Fibroblast of lung (primary cell): ENCODE measurements at regions not wholly inside any gene's neighbourhood (a gene's known extent, or its start where the extent isn't known, plus 50 kb on each side); places are given as distances from the start of the nearest gene placed in this dataset.
"Not testable (repeated sequence)": the region's sequence is repeated elsewhere in the genome, so short reads cannot be mapped to it uniquely, and the experiment has no call there.

ENCODE experiments used
- DNase-seq, 2 donors: peaks; one replicate each; pipeline versions ENCODE4 v3.0.0 to v3.0.0-alpha.2; 2010; ENCODE audit warnings: low read depth in 2 of 2
- H2AFZ ChIP-seq: 2 replicates; pipeline ENCODE4 v1.5.1; 2012; ENCODE audit warnings: low read length, control low read depth, inconsistent platforms
- H3K27ac ChIP-seq: 2 replicates; pipeline ENCODE4 v1.5.1; 2011; ENCODE audit warnings: low read length, control low read depth; ENCODE audit not compliant: insufficient read depth
- H3K27me3 ChIP-seq: 2 replicates; pipeline ENCODE4 v1.5.1; 2011; ENCODE audit warnings: mild to moderate bottlenecking, low read length; ENCODE audit not compliant: control insufficient read depth, insufficient read depth
- H3K36me3 ChIP-seq: 2 replicates; pipeline ENCODE4 v1.5.1; 2011; ENCODE audit warnings: low read length; ENCODE audit not compliant: control insufficient read depth, insufficient read depth
- H3K4me1 ChIP-seq: 2 replicates; pipeline ENCODE4 v1.5.1; 2011; ENCODE audit warnings: low read length; ENCODE audit not compliant: control insufficient read depth, insufficient read depth; ENCODE audit errors: extremely low read depth
- H3K4me2 ChIP-seq: 2 replicates; pipeline ENCODE4 v1.5.1; 2011; ENCODE audit warnings: low read length, control low read depth; ENCODE audit not compliant: insufficient read depth; ENCODE audit errors: extremely low read depth
- H3K4me3 ChIP-seq, 4 experiments: fragments of 200-600 bp in 1 of 4; sonication (generic) in 1 of 4; replicated peaks in 1 of 4; 2 replicates each; pipeline ENCODE4 v1.5.1; 2011 to 2016; ENCODE audit warnings: low read length in 4 of 4, low read depth in 3 of 4, mild to moderate bottlenecking in 3 of 4, control low read depth in 2 of 4, inconsistent platforms in 1 of 4, mixed read lengths in 1 of 4; ENCODE audit not compliant: insufficient read depth in 1 of 4; ENCODE audit errors: control extremely low read depth in 1 of 4
- H3K79me2 ChIP-seq: 2 replicates; pipeline ENCODE4 v1.5.1; 2012; ENCODE audit warnings: mild to moderate bottlenecking, low read length, inconsistent platforms; ENCODE audit not compliant: control insufficient read depth, insufficient read depth
- H3K9ac ChIP-seq: 2 replicates; pipeline ENCODE4 v1.5.1; 2011; ENCODE audit warnings: mild to moderate bottlenecking, low read length, control low read depth; ENCODE audit not compliant: insufficient read depth
- H3K9me3 ChIP-seq: 2 replicates; pipeline ENCODE4 v1.5.1; 2012; ENCODE audit warnings: low read depth, low read length; ENCODE audit not compliant: control insufficient read depth, insufficient read depth
- H4K20me1 ChIP-seq: 2 replicates; pipeline ENCODE4 v1.5.1; 2011; ENCODE audit warnings: low read length; ENCODE audit not compliant: control insufficient read depth, insufficient read depth; ENCODE audit errors: extremely low read depth
- CTCF ChIP-seq, 2 donors: IDR thresholded peaks in 1 of 2; conservative IDR thresholded peaks in 1 of 2; 1 replicate in 1 of 2; 2 replicates in 1 of 2; pipeline ENCODE4 v1.5.1; 2011 to 2012; ENCODE audit warnings: low read length in 2 of 2, control low read depth in 1 of 2, inconsistent platforms in 1 of 2, low read depth in 1 of 2, mild to moderate bottlenecking in 1 of 2
- EZH2 ChIP-seq: IDR thresholded peaks from 2 replicates; pipeline ENCODE4 v1.5.1; 2012; ENCODE audit warnings: low read length, control low read depth, mild to moderate bottlenecking; ENCODE audit errors: missing control alignments

- no peaks in the 10 kb centered on the region for H3K9me3 ChIP-seq
- no peak overlapping the region for H3K27ac ChIP-seq
- no peak overlapping the region for H3K9ac ChIP-seq
- no peaks in the 10 kb centered on the region for H3K79me2 ChIP-seq
- DNase-seq: no peak
- H2AFZ ChIP-seq: no peak overlapping the region
- TF ChIP-seq EZH2: no peak
- TF ChIP-seq CTCF (conservative IDR thresholded peaks at IDR 0.05 in 1 of 2, IDR thresholded peaks at IDR 0.05 in 1 of 2; ENCODE audit: low read depth in 1 of 2, low read length in 2 of 2): no peak
- no peaks in the 10 kb centered on the region for H3K36me3 ChIP-seq
- no peak overlapping the region for H3K4me2 ChIP-seq
- no peaks in the 10 kb centered on the region for H3K27me3 ChIP-seq
- H3K4me1 ChIP-seq: no peaks in the 10 kb centered on the region
- H4K20me1 ChIP-seq: no peaks in the 10 kb centered on the region
- no peak overlapping the region for H3K4me3 ChIP-seq
Measured at GRCh38 chr5:85397451-85397850, 1012.8 kb upstream of the EDIL3 start.

- Histone ChIP-seq H2AFZ (no peak overlapping the region), H3K79me2 (no peaks in the 10 kb centered on the region), H3K4me1 (no peaks in the 10 kb centered on the region), H3K9me3 (no peaks in the 10 kb centered on the region), H3K27me3 (no peaks in the 10 kb centered on the region), H3K4me3 (no peak overlapping the region), H3K4me2 (no peak overlapping the region), H4K20me1 (no peaks in the 10 kb centered on the region), H3K27ac (no peak overlapping the region), H3K9ac (no peak overlapping the region), H3K36me3 (no peaks in the 10 kb centered on the region)
- DNase-seq: no peak
- TF ChIP-seq CTCF (conservative IDR thresholded peaks at IDR 0.05 in 1 of 2, IDR thresholded peaks at IDR 0.05 in 1 of 2; ENCODE audit: low read depth in 1 of 2, low read length in 2 of 2) (no peak), EZH2 (no peak)
Measured at GRCh38 chr5:85428426-85428934, 1043.8 kb upstream of the EDIL3 start.

- not testable (repeated sequence) for H3K9ac ChIP-seq, H3K79me2 ChIP-seq, H3K27ac ChIP-seq, H3K4me3 ChIP-seq, H3K27me3 ChIP-seq, H3K4me2 ChIP-seq, H3K36me3 ChIP-seq, H4K20me1 ChIP-seq, DNase-seq, H2AFZ ChIP-seq, H3K9me3 ChIP-seq, H3K4me1 ChIP-seq
Measured at GRCh38 chr5:85431726-85432125, 1047.0 kb upstream of the EDIL3 start.
